Mucosa of descending colon (tissue), 3 donors: ENCODE measurements at regions not wholly inside any gene's neighbourhood (a gene's known extent, or its start where the extent isn't known, plus 50 kb on each side); places are given as distances from the start of the nearest gene placed in this dataset.

Experiments used
- ATAC-seq: fragments of 200-7000 bp; cut with Tn5 transposase; one replicate; pipeline ENCODE4 v1.9.1; 2020; ENCODE audit warnings: mild to moderate bottlenecking, moderate library complexity
- DNase-seq, 3 donors: peaks; one replicate each; pipeline ENCODE4 v3.0.0-alpha.2; 2020
- H3K36me3 ChIP-seq: fragments of 200-600 bp; one replicate; pipeline ENCODE4 v1.8.0; 2021; ENCODE audit warnings: low read depth, mild to moderate bottlenecking
- H3K4me1 ChIP-seq: fragments of 200-600 bp; one replicate; pipeline ENCODE4 v1.8.0; 2021; ENCODE audit warnings: low read depth, mild to moderate bottlenecking
- H3K4me3 ChIP-seq: fragments of 200-600 bp; one replicate; pipeline ENCODE4 v1.8.0; 2021; ENCODE audit warnings: mild to moderate bottlenecking
- H3K9me3 ChIP-seq: fragments of 200-600 bp; one replicate; pipeline ENCODE4 v1.8.0; 2021; ENCODE audit warnings: mild to moderate bottlenecking
- CTCF ChIP-seq: fragments of 200-600 bp; IDR thresholded peaks from one replicate; pipeline ENCODE4 v1.8.0; 2022; ENCODE audit warnings: antibody characterized with exemption, mild to moderate bottlenecking
- intact Hi-C, 2 donors: fragments of 100-400 bp; cut with DNase I in 1 of 2; cut with micrococcal nuclease in 1 of 2; formaldehyde crosslinking; loops; one replicate each; pipeline versions ENCODE4 v1.11.0 to v1.11.1; 2022; cut with DNase I, micrococcal nuclease
- donor health status: DM: no; HTN: no; CAD: no; lungs with moderate emphysema.
- donor health status: DM: no; HTN: no; CAD: no.
- donor health status: DM: no; HTN: yes; CAD: no.

- H3K36me3 ChIP-seq: no peaks in the 10 kb centered on the region
- TF ChIP-seq CTCF: no peak
- ATAC-seq (no peak), DNase-seq (no peak)
- intact Hi-C loops: no loop called here
- H3K9me3 ChIP-seq: no peaks in the 10 kb centered on the region
- no peak overlapping the region for H3K4me3 ChIP-seq
- H3K4me1 ChIP-seq: no peaks in the 10 kb centered on the region
Observed at GRCh38 chr18:52183107-52183506, 156.9 kb upstream of the DCC start.

GRCh38 chr18:52190195-52190594 is 149.8 kb upstream of the DCC start:
- Histone ChIP-seq H3K4me1 (no peaks in the 10 kb centered on the region), H3K36me3 (no peaks in the 10 kb centered on the region), H3K4me3 (no peak overlapping the region), H3K9me3 (no peaks in the 10 kb centered on the region)
- intact Hi-C loops: no loop called here
- DNase-seq (no peak), ATAC-seq (no peak)
- no peak for TF ChIP-seq CTCF

GRCh38 chr18:52190631-52191030 is 149.4 kb upstream of the DCC start:
- H3K36me3 ChIP-seq: no peaks in the 10 kb centered on the region
- TF ChIP-seq CTCF: no peak
- H3K9me3 ChIP-seq: no peaks in the 10 kb centered on the region
- no peak for DNase-seq
- intact Hi-C loops: no loop called here
- ATAC-seq: no peak
- H3K4me1 ChIP-seq: no peaks in the 10 kb centered on the region
- no peak overlapping the region for H3K4me3 ChIP-seq

GRCh38 chr18:52200406-52200805 is 139.6 kb upstream of the DCC start:
- intact Hi-C loops: no loop called here
- no peak for ATAC-seq
- H3K36me3 ChIP-seq: no peaks in the 10 kb centered on the region

GRCh38 chr18:52200921-52201663 is 138.9 kb upstream of the DCC start:
- no peak overlapping the region for H3K4me3 ChIP-seq
- H3K9me3 ChIP-seq: no peaks in the 10 kb centered on the region
- no peaks in the 10 kb centered on the region for H3K36me3 ChIP-seq
- no peaks in the 10 kb centered on the region for H3K4me1 ChIP-seq
- no peak for DNase-seq
- TF ChIP-seq CTCF: no peak
- intact Hi-C loops: no loop called here
- no peak for ATAC-seq

More at GRCh38 chr18:52200406-52200805, 139.6 kb upstream of the DCC start:
- H3K4me3 ChIP-seq: no peak overlapping the region
- no peaks in the 10 kb centered on the region for H3K9me3 ChIP-seq
- no peaks in the 10 kb centered on the region for H3K4me1 ChIP-seq
- DNase-seq: no peak
- no peak for TF ChIP-seq CTCF

GRCh38 chr18:52208646-52209045 is 131.4 kb upstream of the DCC start:
- Histone ChIP-seq H3K36me3 (no peaks in the 10 kb centered on the region), H3K4me3 (no peak overlapping the region), H3K4me1 (no peaks in the 10 kb centered on the region), H3K9me3 (no peaks in the 10 kb centered on the region)
- no peak for TF ChIP-seq CTCF
- DNase-seq (no peak), ATAC-seq (no peak)
- intact Hi-C loops: no loop called here
